Activated CD4-positive, alpha-beta T cell treated with anti-CD3 and anti-CD28 coated beads, Interleukin-2, amount 50 U/mL, for 4 hours (primary cell): ENCODE measurements at regions not wholly inside any gene's neighbourhood (a gene's known extent, or its start where the extent isn't known, plus 50 kb on each side); places are given as distances from the start of the nearest gene placed in this dataset.
"Not testable (repeated sequence)": the region's sequence is repeated elsewhere in the genome, so short reads cannot be mapped to it uniquely, and the experiment has no call there.

Experiments used
- DNase-seq, 2 experiments: peaks; one replicate each; pipeline ENCODE4 v3.0.0-alpha.2; 2020

DNA sequence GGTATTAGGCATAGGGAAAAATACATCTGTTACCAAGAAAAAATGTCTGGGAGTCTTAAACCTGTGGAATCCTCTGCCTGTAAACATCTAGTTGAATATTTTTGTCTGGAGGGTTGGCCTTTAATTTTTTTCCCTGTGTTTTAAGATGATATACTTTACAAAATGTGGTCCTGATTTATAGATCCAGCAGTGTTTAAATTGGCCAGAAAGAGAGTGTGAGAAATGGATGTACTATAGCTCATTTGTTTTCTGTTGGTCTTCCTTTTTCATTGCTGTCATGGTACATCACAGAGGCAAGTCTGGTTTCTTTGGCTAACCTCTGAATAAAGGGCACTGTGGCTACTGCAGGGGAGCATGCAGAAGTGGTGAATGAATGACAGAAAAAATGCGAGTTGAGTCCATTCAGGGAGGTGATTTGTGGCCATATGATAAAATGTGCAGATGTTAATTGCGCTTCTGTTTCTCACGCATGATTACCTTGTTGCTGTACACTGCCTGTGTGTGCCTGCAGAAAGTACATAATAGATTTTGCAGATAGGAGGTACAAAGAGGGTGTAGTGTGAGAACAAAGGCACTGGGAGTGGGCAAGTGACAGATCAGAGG lies 150.0 kb downstream of the NFKBIZ start:
- no peak for DNase-seq

DNA sequence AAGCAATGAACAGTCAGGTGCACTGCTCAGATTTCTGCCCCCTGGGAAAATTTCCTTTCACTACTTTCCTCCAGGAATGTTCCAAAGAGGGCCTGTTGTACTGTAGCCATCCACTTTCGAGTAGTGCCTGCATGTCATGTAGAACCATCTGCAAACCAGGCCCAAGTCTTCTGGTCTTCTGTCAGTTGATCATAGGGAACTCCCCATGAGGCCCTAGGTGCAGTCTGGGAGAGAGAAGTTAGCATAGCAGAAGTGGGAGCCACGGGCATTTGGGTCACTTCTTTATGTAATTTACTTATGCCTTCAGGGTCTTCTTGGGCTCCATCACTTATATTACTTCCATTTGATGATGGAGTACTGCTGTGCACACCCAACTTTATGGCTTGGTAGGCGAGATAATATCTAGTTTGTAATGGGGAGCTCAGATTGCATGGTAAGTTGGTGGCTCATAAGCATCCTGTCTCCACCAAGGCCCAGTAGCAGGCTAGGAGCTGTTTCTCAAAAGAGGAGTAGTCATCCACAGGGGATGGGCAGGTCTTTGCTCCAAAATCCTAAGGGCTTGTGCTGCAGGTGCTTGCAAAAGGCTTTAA lies 151.4 kb downstream of the NFKBIZ start:
- no peak for DNase-seq

DNA sequence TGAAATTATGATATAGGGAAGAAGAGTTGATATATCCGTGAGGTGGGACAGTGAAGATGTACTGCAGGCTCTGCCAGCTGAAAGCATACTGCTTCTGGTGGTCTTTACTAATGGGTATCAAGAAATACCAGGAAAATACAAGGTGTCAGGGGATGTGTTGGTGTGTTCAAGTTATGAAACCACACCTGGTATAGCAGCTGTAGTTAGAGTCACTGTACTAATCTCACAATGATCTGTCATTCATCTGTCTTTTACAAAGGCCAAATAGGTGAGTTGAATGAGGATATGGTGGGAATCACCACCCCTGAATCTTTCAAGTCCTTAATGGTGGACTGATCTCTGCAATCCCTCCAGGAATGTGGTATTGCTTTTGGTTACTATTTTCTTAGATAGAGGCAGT lies 152.7 kb downstream of the NFKBIZ start:
- DNase-seq = no peak

DNA sequence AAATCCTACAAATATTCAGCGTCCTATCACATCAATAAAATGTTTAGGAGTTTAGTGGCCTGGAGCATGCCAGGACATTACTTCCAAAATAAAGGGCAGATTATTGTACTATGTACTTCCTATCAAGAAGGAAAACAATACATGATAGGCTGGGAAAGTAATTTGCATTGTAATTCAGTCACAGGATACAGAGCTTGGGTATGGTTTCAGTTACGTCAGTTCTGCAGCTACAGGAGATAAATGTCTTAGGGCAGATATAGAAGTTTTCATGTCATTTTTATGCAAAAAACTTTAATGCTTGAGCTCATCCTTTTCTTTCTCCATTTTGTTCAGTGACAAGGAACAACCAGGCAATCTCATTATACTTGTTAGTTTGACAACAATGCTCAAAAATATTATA lies 155.2 kb downstream of the NFKBIZ start:
- DNase-seq = no peak

DNA sequence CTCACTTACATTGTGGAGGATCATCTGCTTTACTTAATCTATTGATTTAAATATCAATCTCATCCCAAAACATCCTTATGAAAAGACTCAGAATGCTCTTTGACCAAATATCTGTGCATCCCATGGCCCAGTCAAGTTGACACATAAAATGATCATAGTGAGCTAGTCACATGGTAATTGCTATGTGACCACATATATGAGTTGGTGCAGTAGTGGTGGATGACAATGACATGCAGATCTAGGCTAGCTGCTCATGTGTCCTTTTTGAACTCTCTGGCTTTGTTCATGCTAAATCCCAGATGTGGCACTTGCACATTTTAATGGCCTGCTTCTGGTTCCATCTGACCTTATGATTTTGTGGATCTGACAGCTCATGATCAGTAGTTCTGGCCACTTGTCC lies 156.2 kb downstream of the NFKBIZ start:
- DNase-seq = no peak

DNA sequence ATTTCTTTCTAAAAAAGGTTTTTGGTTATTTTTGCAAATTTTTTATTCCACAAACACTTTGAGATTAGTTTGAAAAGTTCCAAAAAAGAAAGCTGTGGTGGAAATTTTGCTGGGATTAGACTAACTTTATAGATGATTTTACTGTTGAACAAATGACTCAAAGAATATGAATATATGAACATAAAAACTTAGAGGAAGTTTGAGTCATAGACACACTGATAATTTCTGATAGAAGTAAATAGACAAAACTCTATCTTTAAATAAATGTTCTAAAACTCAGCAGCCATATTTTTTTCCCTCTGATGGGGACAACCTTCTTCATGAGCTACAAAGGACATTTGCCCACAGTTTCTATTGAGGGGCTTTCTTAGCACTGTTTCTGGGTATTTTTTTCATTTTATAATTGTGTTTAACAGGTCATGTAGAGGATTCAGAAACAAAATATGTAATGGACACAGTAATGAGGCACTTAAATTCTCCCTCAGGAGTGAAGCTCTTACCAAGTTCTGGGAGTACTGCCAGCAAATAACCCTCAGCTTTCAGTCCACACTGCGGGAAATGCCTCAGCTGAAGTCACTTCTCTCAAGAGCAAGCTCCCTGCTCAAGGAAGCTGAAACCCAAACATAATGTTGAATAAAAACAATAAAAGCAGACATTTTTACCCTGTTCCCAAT lies 157.6 kb downstream of the NFKBIZ start:
- no peak for DNase-seq

DNA sequence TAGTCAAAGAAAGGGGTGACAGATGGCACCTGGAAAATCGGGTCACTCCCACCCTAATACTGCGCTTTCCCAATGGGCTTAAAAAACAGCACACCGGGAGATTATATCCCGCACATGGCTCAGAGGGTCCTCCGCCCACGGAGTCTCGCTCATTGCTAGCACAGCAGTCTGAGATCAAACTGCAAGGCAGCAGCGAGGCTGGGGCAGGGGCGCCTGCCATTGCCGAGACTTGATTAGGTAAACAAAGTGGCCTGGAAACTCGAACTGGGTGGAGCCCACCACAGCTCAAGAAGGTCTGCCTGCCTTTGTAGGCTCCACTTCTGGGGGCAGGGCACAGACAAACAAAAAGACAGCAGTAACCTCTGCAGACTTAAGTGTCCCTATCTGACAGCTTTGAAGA lies 159.1 kb downstream of the NFKBIZ start:
- not testable (repeated sequence) for DNase-seq

DNA sequence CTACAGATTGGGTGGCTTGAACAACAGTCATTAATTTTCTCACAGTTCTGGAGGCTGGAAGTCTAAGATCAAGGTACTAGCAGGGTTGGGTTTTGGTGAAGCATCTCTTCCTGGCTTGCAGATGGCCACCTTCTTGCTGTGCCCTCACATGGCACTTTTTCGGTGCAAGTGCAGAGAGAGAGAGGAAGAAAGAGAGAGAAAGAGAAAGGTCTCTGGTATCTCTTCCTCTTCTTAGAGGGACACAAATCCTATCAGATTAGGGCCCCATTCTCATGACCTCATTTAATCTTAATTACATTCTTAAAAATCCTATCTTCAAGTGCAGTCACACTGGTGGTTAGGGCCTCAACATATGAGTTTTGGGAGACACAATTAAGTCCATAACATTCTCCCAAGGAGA lies 167.1 kb downstream of the NFKBIZ start:
- no peak for DNase-seq

DNA sequence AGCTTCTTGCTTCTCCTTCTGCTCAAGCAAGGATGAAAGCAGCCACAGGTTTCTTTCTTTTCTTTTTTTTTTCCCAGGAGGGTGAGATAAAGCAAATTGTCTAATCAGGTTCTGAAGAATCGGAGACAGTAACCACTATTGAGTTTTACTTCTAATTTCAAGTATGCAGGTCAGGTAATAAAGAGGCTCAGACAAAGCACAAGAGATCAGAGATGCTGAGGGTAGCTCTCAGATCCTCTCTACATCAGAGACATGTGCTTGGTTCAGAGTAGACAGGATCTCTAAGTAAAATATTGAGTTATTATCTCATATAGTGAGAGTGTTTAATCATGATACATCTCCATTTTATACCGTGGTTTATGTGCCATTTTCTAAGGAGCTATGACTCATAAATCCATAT lies 168.5 kb downstream of the NFKBIZ start:
- no peak for DNase-seq

DNA sequence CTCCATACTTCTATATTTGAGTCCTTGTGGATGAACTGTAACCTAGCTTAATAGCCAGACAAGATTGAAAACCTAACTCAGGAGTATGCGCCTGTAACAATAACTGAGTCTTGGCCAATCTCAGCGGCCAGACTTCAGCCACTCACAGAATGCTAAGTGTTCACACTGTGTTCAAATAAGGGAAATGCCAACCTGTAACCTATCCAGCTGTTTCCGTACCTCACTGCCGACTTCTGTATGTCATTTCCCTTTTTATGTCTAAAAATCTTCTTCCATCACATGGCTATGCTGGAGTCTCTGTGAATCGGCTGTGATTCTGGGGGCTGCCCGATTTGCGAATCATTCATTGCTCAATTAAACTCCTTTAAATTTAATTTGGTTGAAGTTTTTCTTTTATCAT lies 169.2 kb downstream of the NFKBIZ start:
- no peak for DNase-seq

DNA sequence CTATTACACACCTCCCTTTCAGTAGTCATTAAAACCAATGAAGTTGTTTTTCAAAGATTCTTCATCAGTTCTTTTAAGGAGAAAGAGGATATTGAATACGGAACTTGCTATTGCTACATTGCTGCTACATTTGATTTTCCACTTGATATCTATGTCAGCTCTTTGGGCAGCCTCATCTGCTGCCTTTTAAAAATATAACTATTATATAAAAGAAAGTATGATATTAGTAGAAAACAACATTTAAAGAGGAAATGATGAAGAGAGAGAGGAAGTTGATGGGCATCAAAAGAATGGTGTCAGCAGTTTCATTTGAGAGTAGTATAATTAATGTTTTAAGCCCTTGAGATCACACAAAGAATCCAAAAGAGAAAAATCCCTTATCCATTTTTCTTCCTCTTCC lies 171.4 kb downstream of the NFKBIZ start:
- no peak for DNase-seq

DNA sequence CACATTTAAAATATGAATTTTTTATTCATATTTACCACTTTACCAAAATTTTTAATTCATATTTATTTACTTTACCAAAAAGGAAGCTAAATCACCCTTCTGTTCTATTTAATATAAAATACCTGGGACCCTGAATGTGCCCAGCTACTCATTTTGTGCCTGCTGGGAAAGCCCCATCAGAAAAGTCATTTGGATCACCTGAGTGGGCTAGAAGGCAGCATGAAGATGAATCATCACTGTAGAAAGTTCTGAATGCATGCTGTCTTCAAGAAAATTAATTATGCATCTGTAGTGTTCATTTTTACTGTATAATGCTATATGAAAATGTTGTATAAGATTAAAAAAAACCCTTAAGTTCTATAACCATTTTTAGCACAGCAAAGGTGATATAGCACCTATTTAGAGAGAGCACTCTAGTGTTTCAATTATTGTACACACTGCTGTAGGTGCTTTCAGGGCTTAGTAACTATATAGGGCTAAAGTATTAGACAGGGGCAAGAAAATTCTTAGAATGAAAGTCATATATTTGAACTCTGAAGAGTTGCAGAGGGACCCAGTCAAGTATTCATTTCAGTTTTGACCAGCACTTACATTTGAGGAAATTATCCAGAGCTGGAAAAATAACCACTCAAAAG lies 175.1 kb downstream of the NFKBIZ start:
- DNase-seq = no peak

DNA sequence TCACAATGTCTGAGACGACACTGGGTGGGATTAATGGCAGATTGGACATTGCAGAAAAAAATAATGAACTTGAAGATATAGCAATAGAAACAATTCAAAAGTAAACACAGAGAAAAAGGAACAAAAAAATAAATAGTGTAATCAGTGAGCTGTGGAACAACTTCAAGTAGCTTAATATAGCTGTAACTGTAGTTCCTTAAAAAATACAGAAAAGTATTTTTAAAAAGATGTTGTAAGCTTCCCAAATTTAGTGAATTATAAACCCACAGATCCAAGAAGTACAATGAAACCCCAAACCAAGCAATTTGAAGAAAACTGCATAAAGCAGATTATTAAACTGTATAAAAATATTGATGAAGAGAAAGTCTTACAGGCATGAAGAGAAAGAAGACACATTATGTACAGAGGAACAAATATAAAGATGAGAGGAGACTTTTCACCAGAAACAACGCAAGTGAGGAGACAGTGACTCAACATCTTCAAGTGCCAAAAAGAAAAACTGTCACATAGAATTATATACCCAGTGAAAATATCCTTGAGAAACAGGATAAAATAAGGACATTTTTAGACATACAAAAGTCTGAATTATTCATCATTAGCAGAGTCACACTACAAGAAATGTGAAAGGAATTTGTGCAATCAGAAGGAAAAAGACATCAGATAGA lies 176.4 kb downstream of the NFKBIZ start:
- no peak for DNase-seq

DNA sequence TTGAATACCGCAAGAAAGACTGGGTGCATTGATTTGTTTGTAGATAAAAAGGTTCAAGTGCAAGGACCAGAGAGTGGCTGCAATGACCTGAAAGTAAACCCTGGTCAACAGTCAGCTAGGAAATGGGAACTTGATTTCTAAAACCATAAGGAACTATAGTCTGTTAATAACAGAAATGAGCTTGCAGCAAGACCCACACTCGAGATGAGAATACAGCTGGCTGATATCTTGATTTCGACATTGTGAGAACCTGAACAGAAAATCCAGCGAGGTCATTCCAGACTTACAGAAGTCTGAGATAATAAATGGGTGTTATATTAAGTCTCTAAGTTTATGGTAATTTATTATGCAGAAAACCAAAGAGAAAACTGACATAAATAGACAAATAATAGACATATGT lies 177.3 kb downstream of the NFKBIZ start:
- no peak for DNase-seq

DNA sequence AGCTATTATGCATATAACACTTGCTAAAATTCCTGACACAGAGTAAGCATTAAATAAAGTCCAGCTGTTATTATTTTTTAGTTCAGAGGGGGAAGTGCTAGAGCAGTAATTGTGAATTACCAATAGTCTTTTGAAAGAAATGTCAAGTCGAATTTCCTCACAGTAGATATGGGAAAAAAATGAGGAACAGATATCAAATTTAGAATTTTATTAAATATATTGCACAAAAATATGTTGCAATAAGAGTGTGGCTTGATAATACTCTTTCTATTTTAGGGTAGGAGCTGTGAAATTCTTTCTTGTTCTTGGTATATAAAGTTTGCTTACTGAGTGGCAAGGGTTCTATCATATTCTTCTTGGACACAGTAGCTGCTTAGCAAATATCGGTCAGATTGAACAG lies 181.3 kb downstream of the NFKBIZ start:
- no peak for DNase-seq

DNA sequence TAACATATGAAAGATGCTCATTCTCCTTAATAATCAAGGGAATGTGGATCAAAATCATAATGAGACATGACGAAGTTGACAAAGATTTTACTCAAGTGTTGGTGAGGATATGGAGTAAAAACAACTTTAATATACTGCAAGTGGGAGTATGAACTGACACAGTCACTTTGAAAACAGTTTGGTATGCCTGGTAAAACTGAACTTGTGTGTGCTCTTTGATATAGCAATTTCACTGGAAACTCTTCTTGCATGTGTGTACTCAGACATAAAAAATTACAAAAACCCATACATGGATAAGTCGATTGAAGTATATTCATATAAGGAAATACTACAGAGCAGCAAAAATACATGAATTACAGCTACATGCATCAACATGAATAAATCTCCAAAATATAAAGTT lies 182.5 kb downstream of the NFKBIZ start:
- DNase-seq = no peak

DNA sequence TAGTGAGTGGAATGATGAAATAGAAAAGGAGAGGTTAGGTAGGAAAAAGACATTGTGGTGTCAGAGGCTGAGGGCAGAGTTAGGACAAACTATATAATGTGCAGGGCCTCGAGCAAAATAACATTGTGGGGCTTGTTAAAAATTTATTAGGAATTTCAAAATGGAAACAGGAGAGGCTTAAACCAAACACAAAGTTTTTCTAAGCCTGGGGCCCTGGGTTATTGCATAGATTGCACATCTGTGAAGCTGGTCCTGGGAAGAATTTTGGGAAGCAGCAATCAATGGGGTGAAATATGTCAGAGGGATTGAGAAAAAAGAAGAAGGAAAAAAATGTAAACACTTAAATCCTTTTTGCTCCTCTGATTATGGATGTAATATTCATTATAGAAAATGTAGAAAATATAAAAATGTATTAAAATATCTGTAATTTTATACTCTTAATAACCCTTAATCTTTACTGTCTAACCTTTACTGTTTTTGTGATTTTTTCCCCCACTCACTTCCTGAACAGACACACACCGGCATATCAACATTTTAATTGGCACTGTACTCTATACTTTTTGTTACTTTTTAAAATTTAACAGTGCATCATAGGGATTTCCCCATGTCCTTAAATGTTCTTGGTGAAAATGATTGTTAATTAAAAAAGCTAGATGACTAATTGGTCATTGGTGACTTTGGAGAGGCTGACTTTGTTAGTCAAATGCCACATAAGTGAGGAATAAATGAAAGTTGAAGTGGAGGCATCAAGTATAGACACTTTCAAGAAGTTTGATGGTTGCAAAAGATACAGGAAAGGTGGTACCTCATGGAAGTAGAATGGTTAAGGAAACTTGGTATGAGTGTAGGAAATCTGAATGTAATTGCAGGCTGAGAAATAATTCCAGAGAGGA lies 183.4 kb downstream of the NFKBIZ start:
- no peak for DNase-seq

DNA sequence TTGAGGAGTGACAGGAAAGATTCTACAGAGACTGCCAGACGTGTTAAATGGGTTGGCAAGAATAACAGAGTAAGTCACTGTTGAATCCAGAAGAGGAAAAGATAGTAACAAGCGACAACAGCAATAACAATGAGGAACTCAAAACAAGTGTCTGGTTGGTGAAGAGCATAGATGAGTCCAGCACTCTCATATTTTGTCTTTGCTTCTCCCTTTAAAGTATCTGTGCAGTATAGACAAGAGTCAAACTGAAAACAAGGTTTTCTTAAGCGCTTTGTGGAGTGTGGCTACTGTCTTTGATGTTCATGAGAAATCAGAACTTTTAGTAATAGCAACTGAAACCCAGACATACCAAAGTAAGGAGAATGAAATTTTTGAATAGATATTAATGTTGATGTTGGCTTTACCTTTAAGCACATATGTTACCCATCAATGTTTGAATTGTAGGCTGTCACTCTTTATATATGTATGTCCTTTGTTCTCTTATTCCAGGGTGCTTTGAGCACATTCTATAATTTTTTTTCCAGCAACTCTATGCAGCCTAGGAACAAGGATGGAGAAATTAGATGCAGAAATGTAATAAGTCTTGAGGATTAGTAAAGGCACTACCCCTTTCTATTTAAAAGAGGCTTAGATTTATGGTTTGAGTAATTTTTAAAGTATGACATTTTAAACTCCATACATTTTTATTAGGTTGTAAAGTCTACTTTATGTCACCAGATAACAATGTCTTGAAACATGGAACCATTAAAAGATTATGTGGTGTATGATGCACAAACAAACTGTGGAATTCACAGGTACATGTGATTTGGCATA lies 185.5 kb downstream of the NFKBIZ start:
- no peak for DNase-seq

DNA sequence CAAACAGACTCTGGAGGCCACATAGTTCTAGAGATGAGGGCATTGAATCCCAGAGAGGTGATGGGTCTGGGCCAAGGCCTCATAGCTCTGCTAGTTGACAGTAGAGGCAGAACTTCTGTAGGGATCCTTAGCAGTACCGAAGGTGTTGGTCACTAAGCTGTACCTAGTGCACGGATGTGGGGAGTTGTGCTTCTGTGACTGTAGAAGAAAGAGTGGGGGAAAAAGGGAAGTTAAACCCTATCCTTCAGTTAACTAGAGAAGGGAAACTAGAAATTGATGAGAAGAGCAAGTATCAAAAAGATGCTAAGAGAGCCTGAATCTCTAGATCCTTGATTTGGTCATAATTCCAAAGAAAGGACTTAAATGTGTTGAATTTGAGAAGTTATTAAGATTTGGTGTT lies 186.7 kb downstream of the NFKBIZ start:
- no peak for DNase-seq

DNA sequence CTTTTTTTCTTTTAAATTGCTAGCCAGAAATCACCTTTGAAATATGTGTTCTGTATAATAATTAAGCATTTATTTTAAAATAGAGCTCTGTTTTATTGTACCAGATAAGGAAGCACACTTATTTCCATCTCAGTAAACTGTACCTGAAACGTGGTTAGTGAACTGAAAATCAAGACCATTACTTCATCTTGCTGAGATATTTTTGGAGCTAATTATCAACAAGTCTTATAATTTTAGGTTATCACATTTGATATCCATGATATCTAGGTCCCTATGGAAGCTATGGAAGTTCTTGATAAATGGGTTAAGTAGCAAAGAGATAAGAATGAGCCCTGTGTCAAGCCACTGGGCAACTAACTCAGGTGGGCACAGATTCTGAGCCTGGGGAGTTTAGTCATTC lies 187.2 kb downstream of the NFKBIZ start:
- no peak for DNase-seq

DNA sequence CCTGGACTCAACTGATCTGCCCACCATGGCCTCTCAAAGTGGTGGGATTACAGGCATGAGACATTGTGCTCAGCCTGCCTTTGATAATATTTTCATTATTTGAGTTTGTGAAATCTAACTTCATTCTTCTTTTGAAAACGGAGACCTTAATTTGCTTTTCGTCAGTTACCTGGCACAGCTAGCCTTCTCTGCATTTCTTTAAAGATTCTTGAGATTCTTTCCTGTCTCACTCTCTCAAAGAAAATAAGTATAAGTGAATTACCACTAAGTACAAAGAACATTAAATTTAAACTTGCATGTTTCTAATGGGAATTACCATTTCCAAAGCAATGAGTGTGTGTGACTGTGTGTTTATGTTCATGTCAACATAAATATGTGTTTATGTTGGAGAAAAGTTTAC lies 187.9 kb downstream of the NFKBIZ start:
- no peak for DNase-seq

DNA sequence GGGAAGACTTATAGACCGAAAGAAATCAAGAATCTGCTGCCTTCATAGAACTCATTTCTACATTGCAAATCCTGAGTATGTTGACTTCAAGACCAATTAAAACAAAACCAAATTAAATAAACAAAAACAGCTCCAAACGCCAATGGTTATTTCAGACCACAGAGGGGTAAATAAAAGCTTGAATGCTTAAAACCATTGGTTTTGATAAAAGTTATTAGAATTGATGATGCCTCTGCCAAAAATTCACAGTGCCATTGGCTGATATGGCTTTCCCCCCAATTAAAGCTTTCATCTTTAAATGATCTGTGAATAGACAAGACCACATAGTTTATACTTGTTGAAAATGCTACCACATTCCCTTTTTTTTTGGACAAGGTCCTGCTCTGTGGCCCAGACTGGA lies 188.5 kb downstream of the NFKBIZ start:
- DNase-seq = no peak
